Activated CD4-positive, alpha-beta T cell treated with anti-CD3 and anti-CD28 coated beads, Interleukin-2, amount 50 U/mL, for 48 hours (primary cell): ENCODE measurements at regions not wholly inside any gene's neighbourhood (a gene's known extent, or its start where the extent isn't known, plus 50 kb on each side); places are given as distances from the start of the nearest gene placed in this dataset.

Source experiments
- DNase-seq, 2 experiments: peaks; one replicate each; pipeline ENCODE4 v3.0.0-alpha.2; 2020

DNA sequence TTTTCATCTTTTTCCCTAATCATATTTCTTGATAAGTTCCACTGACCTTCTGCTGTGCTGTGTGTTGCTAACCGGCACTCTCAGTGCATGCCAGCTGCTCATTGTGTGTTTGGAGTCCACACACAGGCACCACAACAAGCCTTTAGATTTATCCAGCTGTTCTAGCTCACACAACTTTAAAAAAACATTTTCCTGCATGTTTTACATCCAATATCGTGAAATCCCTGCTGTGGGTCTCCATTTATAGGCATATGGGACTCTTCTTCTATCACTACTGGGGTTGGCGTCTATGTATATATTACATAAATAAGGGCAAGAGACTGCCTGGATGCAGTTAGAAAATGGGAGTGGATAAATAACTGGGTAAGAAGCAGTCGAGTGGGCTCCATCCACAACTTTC lies 183.6 kb upstream of the ADARB2 start:
- no peak for DNase-seq

DNA sequence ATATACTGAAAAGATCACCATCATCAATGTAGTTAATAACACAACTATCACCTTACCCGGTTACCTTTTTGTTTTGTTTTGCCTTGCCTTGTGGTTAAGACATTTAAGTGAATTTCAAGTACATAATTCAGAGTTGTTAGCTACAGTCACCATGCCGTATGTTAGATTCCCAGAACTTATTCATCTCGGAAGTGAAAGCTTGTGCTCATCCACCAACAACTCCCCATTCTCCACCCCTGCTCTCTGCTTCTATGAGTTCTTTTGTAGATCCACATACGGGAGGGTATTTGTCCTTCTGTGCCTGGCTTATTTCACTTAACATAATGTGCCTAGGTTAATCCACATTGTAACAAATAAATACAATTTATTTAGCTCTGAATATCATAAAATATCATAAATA lies 182.8 kb upstream of the ADARB2 start:
- DNase-seq: no peak

DNA sequence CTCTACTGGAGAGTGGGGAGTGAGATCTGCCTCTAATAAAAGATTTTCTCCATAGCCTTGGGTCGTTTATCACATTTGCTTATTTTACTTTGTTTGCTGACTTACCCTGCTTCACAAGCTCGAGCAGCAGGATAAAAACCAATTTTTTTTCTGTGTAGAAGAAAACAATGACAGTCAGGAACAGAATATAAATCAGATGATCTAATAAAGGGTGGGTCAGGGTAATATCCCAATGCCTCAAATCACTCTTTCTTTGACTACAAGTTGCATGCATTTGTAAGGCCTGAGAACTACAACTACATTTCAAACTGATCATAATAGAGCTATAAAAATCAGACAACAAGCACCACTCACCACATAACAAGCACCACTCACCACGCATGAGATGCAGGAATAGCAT lies 174.4 kb upstream of the ADARB2 start:
- DNase-seq: no peak

DNA sequence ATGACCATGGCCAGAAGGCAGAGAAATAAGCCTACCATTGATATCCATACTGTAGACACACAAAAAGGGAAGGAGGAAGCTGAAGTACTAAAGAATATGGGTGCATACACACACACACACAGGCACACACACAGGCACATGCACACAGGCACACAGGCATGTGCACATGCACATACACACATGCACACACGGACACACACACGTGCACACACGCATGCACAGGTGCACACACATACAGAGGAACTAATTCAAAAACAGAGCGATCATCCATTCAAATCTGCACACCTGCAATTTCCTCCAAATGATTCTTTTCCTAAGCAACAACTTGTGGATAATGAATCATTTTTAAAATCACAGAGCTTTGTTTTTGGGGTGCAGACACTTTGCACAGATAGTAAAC lies 166.7 kb upstream of the ADARB2 start:
- no peak for DNase-seq

DNA sequence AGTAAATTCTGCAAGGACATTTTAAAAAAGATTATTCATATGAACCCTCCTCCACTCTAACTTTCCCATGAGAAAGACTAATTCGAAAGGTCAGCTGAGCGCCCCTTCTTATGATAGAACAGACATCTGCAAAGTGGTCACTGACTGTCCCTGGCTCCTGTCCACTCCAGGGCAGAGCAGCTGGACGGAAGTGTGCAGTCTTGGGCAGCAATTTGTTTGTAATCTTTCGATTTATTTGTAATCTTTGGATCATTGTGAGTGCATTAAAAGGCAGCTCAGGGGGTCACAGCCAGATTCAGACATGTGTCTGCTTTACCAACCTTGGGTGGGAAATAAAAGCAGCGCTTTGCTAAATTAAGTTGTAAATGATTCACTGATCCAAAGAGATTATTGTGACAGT lies 158.8 kb upstream of the ADARB2 start:
- no peak for DNase-seq

DNA sequence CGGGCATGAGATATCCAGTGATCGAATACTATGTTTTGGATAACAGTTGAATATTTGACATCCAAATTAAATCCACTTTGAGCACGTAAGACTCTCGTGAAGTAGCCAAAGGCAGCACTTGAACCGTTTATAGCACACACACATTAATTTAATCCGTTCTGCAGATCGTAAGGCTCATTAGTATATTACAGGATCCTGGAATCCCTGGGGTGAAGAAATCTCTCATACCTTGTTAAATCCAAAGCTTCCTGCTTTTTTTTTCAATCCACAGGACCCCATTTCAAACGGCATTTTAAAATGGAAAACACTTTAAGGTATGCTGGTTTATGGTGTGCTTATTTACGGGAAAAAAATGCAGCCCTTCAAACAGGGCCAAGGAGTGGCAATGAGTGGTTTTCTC lies 158.4 kb upstream of the ADARB2 start:
- no peak for DNase-seq

DNA sequence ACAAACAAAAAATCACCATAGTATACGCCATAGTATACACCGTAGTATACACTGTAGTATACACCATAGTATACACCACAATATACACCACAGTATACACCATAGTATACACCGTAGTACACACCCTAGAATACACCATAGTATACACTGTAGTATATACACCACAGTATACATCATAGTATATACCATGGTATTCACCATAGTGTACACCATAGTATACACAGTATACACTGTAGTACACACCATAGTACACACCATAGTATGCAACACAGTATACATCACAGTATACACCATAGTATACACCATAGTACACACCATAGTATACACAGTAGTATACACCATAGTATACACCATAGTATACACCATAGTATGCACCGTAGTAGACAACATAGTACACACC lies 157.6 kb upstream of the ADARB2 start:
- DNase-seq: no peak

DNA sequence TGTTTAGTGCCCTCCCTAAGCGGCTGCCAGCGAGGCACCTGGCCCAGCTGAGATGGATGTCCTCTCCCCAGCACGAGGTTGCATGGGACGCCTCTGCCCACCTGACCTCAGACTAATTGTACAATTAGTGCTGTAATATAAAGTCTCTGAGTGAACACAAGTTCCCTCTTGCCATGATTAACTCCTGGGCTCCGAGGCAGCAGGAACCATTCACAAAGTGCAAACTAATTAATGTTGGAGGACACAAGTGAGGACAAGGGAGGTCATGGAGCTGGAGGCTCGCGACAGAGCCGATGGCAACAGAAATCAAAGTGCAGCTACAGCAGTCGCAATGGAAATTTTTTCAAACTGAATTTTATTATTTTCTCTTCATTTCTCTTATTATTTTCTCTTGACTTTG lies 156.6 kb upstream of the ADARB2 start:
- DNase-seq: no peak

DNA sequence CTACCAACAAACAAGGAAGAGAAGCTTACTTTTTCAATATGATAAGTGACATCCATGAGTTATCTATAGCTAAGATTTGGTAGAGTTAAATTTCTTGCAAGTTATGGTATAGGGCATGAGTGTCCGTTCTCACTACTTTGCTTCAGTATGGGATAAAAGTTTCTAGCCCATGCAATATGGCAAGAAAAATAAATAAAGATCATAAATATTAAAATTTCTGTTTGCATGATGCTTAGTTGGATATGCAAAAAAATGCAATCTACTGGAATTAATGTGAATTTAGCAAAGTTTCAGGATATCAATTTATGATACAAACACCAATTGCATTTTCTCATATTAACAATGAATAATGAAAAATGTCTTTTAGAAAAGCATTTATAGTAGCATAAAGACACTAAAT lies 148.7 kb upstream of the ADARB2 start:
- no peak for DNase-seq

DNA sequence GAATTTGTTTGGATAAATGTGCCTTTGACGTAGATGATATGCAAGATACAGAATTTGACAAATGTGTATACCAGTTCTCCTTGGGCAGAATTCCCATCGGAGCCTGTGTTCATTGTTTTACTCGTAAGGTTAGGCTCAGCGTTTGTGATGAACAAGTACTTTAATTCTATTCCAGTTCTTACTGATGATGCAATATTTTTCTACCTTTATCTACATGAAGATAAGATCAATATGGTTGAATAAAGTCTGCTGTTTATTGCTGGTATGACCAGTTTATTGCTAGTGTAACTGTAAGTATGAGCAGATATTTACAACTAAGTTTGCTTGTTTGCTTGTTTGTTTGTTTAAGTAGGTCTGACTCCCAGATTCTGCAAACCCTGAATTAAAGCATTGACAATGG lies 145.4 kb upstream of the ADARB2 start:
- no peak for DNase-seq

DNA sequence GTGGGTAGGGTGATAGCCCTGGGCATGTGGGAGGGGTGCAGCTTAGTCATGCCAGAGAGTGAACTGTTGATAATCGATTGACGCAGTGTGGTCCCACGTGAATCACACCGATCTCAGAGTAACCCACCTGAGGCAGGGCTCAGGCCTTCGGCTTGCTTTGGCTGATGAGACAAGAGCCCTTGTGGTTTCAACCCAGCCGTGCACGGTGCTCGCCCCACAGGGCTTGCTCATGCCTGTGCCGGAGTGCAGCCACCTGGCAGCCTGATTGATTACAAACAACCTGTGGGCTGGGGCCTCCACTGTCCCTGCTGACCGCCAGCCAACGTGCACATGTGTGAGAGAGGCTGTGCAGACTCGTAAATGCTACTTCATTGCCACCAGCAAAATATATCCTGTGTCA lies 144.9 kb upstream of the ADARB2 start:
- DNase-seq: no peak

DNA sequence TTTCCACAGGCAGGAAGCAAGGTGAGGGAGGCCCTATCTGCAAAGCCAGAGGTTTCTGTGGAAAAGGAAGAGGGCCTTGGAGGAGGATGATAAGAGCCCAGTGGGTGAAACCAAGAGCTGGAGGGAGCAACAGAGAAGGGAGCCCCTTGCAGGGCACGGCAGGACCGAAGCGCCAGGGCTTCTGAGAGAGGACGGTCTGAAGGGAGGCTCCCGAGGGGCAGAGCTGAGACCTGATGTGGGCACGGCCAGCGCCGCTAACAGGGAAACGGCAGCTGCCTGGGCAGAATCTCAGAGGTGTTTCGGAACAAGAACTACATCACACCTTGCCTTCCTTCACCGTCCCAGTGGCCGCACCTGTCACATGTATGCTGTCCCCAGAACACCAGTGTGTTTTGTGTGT lies 144.3 kb upstream of the ADARB2 start:
- no peak for DNase-seq

DNA sequence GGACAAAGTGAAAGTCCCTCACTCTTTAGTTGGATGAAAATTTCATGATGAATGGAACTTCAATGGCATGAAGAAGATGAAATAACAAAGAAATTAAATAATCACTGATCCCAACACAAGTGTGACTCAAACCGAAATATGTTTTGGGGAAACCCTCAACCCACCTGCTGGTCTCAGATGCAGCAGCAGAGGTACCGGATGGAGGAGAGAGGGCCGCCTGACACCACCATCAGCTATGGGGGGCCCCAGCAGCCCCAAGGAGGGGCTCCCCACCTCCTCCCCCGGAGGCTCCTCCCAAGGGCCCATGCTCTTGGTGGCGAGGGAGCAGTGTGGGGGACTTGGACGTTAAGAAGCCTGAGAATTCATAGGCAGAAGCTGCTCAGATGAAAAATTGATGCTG lies 137.2 kb upstream of the ADARB2 start:
- no peak for DNase-seq

DNA sequence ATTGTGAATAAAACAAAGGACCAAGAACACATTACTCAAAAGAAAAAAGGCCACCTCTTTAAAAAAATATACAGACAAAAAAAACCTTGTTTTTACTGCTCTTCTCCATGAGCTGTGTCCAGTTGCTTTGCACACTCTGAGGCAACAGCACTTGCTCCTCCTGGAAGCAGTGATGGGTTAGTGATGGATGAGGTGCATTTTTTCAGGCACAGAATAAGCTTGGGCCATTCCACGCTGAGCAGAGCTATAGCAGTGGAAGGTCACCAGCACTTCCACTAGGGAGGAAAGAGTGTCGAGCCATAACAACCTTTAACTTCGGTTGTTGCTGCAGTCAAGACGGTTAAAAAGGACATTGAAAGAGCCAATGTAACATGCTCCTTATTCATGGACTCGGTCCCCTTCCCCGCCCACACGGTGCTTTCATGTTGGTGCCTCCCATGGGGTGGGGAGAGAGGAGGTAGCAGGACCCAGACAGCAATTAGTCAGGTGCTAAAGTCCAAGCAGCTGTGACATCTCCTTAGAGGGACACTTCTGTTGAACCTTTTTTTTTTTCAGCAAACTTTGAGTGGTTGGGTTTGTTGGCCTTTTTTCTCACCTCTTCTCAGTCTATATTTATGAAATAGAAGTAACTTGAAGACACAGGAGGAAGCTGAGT lies 136.5 kb upstream of the ADARB2 start:
- DNase-seq: no peak

DNA sequence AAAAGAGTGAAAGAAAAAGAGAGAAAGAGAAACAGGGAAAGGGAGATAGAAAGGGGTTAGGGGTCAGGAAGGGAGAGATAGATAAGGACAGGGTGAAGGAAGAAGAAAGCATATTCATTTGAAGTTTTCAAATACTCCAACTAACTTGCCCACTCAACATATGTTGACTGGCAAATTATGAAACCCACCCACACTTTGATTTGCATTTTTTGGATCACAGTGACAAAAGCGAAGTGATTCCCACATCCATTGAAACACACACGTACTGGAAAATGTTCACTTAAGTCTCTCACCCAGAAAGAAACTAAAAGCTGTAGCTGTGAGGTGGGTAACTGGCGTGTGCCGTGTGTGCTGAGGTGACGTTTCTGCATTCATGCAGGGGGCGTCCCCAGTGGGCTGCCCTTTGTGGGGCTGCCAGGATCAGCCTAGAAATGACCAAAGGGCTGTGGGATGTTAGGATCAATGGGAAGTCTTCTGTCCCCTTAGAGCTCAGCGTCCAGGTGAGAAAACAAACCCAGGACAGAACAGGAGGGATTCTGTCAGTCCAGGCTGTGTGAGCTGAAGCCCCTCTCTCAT lies 134.9 kb upstream of the ADARB2 start:
- no peak for DNase-seq

DNA sequence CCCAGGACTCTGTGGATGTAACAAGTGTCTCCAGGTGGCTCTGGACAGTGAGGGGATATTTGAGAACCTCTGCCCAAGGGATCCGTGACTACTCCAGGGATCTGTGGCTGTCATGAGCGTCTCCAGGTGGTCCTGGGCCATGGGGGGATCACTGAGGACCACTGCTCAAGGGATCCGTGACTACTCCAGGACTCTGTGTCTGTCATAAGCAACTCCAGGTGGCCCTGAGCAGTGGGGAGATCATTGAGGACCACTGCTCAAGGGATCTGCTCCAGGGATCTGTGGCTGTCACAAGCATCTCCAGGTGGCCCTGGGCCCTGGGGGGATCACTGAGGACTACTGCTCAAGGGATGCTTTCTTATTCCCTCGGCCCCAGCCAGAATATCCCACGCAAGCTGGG lies 133.2 kb upstream of the ADARB2 start:
- no peak for DNase-seq

DNA sequence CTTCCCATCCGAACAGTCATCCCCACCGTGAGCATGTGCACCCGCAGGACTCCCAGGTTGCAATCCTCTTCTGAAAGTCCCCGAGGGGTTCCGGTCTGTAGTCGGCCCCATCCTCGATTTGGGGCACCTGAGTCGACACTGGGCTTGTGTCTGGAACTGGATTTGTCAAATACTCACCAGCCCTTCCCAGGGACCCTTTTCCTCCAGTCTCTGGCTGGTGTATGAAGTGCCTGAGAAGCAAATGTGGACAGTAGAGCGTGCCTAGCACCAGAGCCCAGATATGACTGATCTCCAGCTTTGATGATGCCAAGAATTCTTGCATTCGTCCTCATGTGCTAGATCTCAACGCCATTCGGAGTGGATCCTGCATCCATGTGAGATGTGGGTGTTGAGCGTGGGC lies 132.5 kb upstream of the ADARB2 start:
- DNase-seq: no peak

DNA sequence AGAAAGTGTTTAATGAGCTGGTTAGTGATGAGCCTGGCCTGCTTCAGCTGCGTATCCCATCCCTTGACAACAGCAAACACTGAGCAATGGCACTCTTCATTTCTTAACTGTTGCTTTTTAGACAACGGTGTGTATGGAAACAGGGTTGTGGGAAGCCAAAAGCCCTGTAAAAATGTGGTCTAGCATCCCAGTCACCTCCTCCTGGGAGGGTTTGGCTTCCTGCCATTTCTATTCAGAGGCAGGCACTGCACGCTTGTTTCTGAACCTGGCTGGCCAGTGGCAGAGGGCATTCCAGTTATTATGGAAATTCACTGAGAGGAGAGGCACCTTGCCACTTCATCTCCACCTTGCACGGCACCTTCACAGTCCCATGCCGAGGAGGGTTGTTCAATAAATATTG lies 123.0 kb upstream of the ADARB2 start:
- DNase-seq: no peak

DNA sequence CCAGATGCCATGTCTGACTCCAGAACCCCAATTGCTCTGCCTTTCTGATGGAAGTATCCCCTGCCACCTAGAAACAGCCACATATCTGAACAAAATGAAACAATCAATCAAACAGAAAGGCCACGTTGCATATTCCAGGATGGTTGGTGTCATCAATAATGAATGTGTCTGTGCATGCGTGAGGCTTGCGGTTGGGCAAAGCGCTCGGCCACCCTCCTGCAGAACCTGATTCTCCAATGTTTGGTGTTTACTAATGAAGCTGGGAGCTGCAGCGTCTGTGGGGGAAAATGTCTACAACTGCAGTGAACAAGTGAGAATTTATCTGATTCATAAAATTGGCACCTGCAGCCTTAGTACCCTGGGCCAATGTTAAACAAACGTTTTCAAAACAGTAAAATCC lies 121.2 kb upstream of the ADARB2 start:
- no peak for DNase-seq

DNA sequence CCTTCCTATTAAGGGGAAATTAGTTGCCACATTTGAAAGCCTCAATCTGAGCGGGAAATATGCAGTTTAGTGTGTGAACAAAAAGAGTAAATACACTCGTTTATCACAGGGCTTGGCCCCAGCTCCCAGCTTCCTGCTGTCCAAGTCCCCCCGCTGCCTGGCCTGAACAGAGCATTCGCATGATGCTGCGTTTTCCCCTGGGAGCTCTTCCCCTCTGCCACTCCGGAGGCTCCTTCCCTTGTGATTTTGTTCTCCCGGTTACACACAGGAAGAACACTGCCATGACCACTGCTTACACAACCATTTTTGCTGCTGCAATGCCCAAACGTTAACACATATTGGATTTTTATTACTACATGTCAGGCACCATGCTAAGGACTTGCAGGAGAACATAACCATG lies 120.7 kb upstream of the ADARB2 start:
- no peak for DNase-seq

DNA sequence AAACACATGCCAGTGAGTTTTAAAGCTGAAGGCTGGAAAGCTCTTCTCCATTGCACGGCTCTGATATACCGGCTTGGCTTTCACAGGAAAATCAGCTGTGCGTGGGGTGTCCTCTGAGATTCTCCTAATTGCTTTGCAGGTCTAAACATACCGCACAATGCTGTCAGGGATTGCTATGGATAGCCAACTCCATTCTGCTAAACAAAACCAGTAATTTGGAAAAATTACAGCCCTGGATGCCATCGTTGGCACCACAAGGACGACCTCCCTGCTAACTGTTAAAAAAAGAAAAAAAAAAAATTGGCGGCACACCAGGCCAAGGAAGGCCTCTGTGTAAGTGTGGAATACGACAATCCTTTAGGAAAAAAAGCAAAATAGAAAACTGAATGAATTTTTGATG lies 118.6 kb upstream of the ADARB2 start:
- DNase-seq: no peak

DNA sequence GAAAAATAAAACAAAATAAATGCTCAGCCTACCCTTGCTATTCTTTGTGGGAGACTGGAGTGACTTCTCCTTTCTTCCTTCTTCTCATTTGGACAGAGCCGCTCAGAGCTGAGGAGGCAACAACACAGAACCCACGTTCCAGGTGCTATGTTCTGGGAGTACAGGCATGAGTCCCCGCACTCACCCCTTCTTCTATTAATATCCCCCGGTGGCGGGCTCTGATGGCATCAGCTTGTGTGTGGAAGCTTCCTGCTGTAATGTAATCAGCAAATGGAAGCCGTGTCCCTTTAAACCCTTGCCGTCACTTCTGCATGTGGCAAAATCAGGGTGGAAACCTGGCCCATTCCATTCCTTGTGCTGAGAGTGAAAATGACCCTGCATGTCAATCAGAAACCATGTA lies 116.9 kb upstream of the ADARB2 start:
- no peak for DNase-seq

DNA sequence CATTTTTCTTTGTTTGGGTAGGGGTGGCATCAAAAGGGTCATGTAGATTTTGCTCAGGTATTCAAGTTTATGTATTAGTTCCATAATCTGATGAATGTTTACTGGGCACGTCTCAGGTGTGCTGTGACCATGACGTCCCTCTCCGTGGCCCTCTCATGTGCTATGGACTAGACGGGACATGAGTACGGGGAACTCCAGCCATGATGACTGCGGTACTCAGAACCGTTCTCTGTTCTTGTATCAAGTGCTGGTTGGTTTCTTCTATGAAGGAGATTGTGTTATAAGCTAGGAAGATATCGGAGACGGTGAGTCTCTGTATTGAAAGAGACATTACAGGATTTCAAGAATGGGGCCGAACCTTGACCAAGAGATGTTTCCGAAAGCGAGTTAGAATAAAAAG lies 116.5 kb upstream of the ADARB2 start:
- DNase-seq: no peak

DNA sequence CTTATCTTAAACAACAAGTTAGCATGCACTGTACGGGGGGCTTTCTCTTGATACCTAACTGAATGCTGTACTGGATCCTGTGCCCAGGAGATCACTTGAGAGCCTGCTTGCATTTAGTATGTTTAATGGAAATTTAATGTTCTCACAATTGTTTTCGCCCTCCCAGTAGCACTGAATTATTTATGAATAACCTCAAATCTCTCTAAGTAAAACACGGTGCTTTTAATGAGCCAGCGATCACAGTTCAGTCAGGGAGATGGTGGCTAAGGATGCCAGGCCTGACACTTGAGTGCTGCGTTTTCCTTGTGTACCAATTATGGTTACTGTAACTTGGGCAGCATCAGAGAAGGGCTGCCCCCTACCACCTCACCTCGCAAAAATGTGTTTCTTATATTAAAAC lies 115.5 kb upstream of the ADARB2 start:
- no peak for DNase-seq

DNA sequence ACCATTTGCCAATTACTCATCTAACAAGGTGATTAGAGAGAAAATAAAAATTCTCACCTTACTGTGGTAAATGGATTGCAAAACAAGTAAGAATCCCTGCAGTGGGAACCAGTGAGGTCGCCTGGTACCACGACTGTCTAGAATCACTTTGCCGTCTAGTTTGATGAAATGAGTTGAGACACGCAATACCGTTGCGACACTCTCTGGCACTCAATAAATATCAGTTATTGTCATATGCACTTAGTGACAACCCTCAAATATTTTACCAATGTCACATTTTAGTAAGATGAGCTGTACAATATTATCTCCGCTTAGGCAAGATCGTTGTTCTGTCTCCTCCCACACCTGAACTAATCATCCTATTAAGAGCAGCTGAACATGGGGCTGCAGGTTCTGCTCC lies 114.4 kb upstream of the ADARB2 start:
- no peak for DNase-seq
